ENCODE measurements at regions not wholly inside any gene's neighbourhood (a gene's known extent, or its start where the extent isn't known, plus 50 kb on each side); places are given as distances from the start of the nearest gene placed in this dataset.

GRCh38 chr2:56656826-56657225 is 473.0 kb downstream of the CCDC85A start:
- H3K27me3 ChIP-seq: no peaks in the 10 kb centered on the region
- no peak for DNase-seq
- no peaks in the 10 kb centered on the region for H3K36me3 ChIP-seq
- H3K4me3 ChIP-seq: no peak overlapping the region
- no peaks in the 10 kb centered on the region for H3K9me3 ChIP-seq

DNA sequence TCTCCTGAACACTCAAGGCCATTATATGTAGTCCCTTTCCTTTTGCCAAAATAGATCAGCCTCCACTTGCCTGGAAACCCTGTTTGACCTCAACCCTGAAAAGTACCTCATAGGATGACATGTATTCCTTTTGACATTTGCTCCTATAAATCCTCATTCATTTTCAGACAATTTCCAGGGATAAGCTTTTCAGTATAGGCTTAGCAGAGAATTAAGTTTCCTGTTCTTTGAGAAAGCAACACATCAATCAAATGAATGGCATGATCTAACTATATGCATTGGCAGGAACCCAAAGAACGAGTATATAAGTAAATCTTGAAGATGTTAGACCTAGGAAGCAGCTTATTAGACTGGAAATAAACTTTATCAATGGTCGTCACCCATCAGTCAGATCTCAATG is 483.0 kb downstream of the CCDC85A start:
- Histone ChIP-seq H3K36me3 (no peaks in the 10 kb centered on the region), H3K4me3 (no peak overlapping the region), H3K27me3 (no peaks in the 10 kb centered on the region), H3K9me3 (no peaks in the 10 kb centered on the region)
- DNase-seq: no peak

- Histone ChIP-seq H3K36me3 (no peaks in the 10 kb centered on the region), H3K27me3 (no peaks in the 10 kb centered on the region), H3K9me3 (peaks cover 8% of the 10 kb centered on the region; the same call in 1 of the 2 replicates), H3K4me3 (no peak overlapping the region)
- no peak for DNase-seq
These were observed 488.3 kb downstream of the CCDC85A start for GRCh38 chr2:56671973-56672569.

GRCh38 chr2:56674084-56674483 is 490.3 kb downstream of the CCDC85A start:
- H3K4me3 ChIP-seq: no peak overlapping the region
- no peak for DNase-seq
- no peaks in the 10 kb centered on the region for H3K27me3 ChIP-seq
- H3K36me3 ChIP-seq: no peaks in the 10 kb centered on the region
- H3K9me3 ChIP-seq: peaks cover 8% of the 10 kb centered on the region; the same call in 1 of the 2 replicates

GRCh38 chr2:56676966-56677365 is 493.2 kb downstream of the CCDC85A start:
- no peaks in the 10 kb centered on the region for H3K36me3 ChIP-seq
- no peak for DNase-seq
- peaks cover 8% of the 10 kb centered on the region; the same call in 1 of the 2 replicates for H3K9me3 ChIP-seq
- H3K4me3 ChIP-seq: no peak overlapping the region
- no peaks in the 10 kb centered on the region for H3K27me3 ChIP-seq

DNA sequence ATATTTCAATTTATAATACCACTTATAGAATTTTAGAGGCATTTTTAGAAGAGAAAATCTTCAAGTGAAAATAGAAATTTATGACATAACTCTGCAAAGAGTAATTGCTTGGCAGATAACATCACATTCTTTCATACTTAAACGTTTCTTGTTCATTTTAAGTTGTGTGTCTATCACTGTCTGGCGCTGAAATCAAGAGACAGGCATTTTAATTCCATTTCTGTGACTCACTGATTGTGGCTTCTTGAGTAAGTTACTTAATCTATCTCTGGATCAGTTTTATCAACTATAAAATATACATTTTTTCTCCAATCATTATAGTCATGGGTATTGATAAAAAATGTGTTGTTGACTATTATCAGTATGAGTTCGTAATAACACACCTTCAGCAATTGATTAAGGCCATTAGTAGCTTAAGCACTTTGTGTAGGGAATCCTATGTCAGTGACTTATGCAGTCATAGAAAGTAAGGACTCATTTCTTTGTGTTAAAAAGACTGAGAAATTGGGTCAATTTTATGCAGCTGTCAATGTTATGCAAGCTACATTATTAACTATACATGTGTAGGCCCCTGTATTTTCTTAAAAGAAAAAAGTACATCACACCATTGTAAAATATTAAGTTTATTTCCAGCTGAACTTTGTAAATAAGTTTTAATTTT is 497.3 kb downstream of the CCDC85A start:
- H3K9me3 ChIP-seq: no peaks in the 10 kb centered on the region
- no peaks in the 10 kb centered on the region for H3K36me3 ChIP-seq
- H3K27me3 ChIP-seq: no peaks in the 10 kb centered on the region
- DNase-seq: peak; percentile 5
- H3K4me3 ChIP-seq: no peak overlapping the region

DNA sequence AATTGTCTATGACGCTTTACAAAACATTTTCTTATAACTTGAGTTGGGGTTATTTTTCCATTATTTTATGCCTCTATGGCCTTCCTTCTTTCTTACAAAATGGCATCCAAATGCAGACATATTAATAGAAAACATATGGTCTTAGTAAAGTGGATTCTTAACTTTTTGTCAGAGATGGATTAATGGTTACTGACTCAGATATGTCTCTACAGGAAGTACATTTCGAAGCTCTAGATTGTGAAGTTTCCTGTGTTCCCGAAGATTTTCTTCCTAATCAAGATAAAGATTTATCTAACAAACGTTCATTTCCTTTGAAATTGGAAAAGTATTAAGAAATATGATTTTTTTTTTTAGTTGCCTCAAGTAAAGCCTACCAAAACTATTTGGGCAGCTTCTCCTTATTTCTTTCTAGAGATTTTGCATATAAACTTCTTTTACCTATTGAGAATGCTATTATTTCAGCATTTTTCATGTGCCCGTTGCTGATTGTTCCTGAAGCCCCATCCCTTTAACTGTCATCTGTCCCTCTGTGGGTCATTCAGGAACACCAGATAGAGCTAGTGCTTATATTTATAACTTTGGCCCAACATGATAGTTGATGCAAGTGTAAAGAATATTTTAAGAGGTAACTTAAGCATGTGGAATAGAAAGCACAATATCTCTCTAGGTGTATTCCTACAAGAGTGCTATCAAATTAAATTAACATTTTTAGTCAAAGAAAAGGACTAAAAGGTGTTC is 498.0 kb downstream of the CCDC85A start:
- Histone ChIP-seq H3K36me3 (no peaks in the 10 kb centered on the region), H3K9me3 (no peaks in the 10 kb centered on the region), H3K4me3 (no peak overlapping the region), H3K27me3 (no peaks in the 10 kb centered on the region)
- DNase-seq: no peak

DNA sequence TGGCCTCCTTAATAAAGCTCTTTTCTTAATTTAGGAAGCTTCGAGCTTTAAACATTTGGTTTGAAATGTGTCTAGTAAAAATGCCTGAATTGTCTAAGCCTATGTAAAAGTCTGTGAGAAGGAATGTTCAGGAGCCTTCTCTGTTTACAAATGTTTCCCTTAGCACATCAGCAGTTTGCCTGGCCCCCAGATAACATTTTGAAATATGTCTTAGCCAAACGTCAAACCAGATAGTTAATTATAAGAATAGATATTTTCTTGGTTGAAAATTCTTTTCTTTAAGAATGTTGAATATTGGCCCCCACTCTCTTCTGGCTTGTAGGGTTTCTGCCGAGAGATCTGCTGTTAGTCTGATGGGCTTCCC is 498.6 kb downstream of the CCDC85A start:
- DNase-seq: no peak
- no peaks in the 10 kb centered on the region for H3K36me3 ChIP-seq
- no peak overlapping the region for H3K4me3 ChIP-seq
- no peaks in the 10 kb centered on the region for H3K27me3 ChIP-seq
- H3K9me3 ChIP-seq: no peaks in the 10 kb centered on the region

- Histone ChIP-seq H3K9me3 (no peaks in the 10 kb centered on the region), H3K27me3 (no peaks in the 10 kb centered on the region), H3K4me3 (no peak overlapping the region), H3K36me3 (no peaks in the 10 kb centered on the region)
- DNase-seq: no peak
These were observed 500.5 kb downstream of the CCDC85A start for GRCh38 chr2:56684327-56684726.

DNA sequence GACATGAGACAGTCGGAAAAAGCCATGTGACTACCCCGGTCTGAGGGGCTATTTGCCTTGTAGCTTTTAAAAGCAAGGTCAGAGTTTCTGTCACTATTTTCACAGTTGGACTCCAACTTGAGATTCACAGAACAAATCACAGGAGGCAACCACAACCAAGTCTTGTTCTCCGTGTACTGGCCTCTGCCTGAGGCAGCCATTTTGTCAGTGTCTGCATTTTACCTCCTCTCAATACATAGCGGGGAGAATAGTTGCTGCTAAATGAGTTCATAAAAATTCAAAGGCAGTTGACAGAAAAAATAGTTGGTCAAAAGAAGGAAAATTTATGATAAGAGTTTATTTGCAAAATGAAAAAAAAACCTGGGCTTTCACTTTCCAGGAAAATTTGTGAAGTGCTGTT is 501.4 kb downstream of the CCDC85A start:
- Histone ChIP-seq H3K27me3 (no peaks in the 10 kb centered on the region), H3K4me3 (no peak overlapping the region), H3K9me3 (no peaks in the 10 kb centered on the region), H3K36me3 (no peaks in the 10 kb centered on the region)
- DNase-seq: no peak

GRCh38 chr2:56687169-56687568 is 503.4 kb downstream of the CCDC85A start:
- no peaks in the 10 kb centered on the region for H3K27me3 ChIP-seq
- H3K4me3 ChIP-seq: no peak overlapping the region
- H3K36me3 ChIP-seq: no peaks in the 10 kb centered on the region
- no peak for DNase-seq
- H3K9me3 ChIP-seq: no peaks in the 10 kb centered on the region; the same call in 1 of the 2 replicates

GRCh38 chr2:56688661-56689060 is 504.9 kb downstream of the CCDC85A start:
- no peaks in the 10 kb centered on the region for H3K36me3 ChIP-seq
- no peaks in the 10 kb centered on the region; the same call in 1 of the 2 replicates for H3K9me3 ChIP-seq
- no peaks in the 10 kb centered on the region for H3K27me3 ChIP-seq
- no peak overlapping the region for H3K4me3 ChIP-seq
- no peak for DNase-seq

DNA sequence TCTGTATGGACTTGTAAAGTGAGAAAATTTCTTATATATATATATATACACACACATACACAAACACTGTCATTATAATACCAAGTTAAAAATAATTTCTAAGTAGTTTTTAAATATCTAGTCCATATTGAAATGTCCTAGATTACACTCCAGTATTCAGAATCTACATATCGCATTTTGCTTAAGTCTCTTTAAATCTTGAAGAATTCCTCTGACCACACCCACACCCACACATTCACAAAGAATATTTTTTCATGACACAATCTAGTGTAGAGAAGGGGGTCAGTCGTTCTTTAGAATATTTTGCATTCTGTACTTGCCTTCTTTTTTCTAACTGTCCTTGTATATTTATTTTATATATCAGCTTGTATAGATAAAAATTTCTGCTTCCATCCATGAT is 509.7 kb downstream of the CCDC85A start:
- Histone ChIP-seq H3K4me3 (no peak overlapping the region), H3K9me3 (no peaks in the 10 kb centered on the region; the same call in 1 of the 2 replicates), H3K27me3 (0 out of 2 replicates have a peak, but pooled peaks cover 2% of the 10 kb centered on the region), H3K36me3 (no peaks in the 10 kb centered on the region)
- DNase-seq: no peak

DNA sequence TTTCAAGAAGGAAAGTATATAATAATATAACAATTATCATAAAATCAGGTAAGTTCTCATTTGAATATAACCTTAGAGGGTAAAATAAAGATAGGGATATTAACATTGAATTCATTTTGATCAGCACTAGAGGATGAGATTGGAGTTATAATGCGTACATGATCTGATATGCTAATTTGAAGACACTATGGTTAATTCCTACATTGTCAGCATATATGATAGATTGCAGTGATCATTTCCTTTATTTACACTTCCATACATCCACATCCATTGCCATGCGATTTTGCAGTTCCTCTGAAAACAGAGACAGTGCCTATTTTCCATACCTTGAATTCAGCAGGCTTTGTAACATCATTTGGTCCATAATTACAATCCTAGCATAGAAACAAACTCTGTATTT is 519.2 kb downstream of the CCDC85A start:
- Histone ChIP-seq H3K27me3 (no peaks in the 10 kb centered on the region), H3K4me3 (no peak overlapping the region), H3K9me3 (no peaks in the 10 kb centered on the region; the same call in 1 of the 2 replicates), H3K36me3 (no peaks in the 10 kb centered on the region)
- no peak for DNase-seq

GRCh38 chr2:56705713-56706112 is 521.9 kb downstream of the CCDC85A start:
- Histone ChIP-seq H3K36me3 (no peaks in the 10 kb centered on the region), H3K27me3 (no peaks in the 10 kb centered on the region), H3K4me3 (no peak overlapping the region), H3K9me3 (no peaks in the 10 kb centered on the region)
- no peak for DNase-seq

DNA sequence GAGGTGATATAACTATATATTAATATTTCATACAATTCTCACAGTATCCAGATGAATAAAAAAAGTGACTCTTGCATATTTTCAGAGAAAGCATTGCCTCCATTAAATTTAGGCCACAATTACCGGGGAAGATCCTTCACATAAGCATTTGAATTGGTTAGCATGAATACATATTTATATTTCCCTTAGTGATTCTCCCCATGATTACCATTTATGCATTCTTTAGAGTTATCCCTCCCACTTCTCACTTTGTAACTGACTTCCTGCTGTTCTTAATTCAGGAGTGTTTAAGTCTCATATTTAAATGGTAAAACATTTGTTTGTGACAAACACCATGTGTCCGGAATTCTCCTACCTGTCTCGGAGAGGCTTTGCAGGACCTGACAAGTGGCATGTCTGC is 523.4 kb downstream of the CCDC85A start:
- H3K9me3 ChIP-seq: no peaks in the 10 kb centered on the region
- no peak overlapping the region for H3K4me3 ChIP-seq
- no peak for DNase-seq
- no peaks in the 10 kb centered on the region for H3K27me3 ChIP-seq
- no peaks in the 10 kb centered on the region for H3K36me3 ChIP-seq

GRCh38 chr2:56707650-56708049 is 523.9 kb downstream of the CCDC85A start:
- DNase-seq: no peak
- Histone ChIP-seq H3K9me3 (no peaks in the 10 kb centered on the region), H3K27me3 (no peaks in the 10 kb centered on the region), H3K4me3 (no peak overlapping the region), H3K36me3 (no peaks in the 10 kb centered on the region)

- H3K9me3 ChIP-seq: no peaks in the 10 kb centered on the region
- no peaks in the 10 kb centered on the region for H3K36me3 ChIP-seq
- no peak for DNase-seq
- no peaks in the 10 kb centered on the region for H3K27me3 ChIP-seq
- H3K4me3 ChIP-seq: no peak overlapping the region
These were observed 525.4 kb downstream of the CCDC85A start for GRCh38 chr2:56709181-56709580.

Measured in MG63 (cell line).